Limb (tissue), 2 donors: ENCODE measurements at regions not wholly inside any gene's neighbourhood (a gene's known extent, or its start where the extent isn't known, plus 50 kb on each side); places are given as distances from the start of the nearest gene placed in this dataset.

Experiments
- DNase-seq, 2 donors: peaks; one replicate each; pipeline ENCODE4 v3.0.0-alpha.2; 2016; ENCODE audit errors: extremely low spot score in 2 of 2

- DNase-seq = no peak
Measured at GRCh38 chr3:28646435-28646834, 297.8 kb upstream of the AZI2 start.

GRCh38 chr3:28649266-28649665, 300.6 kb upstream of the AZI2 start:
- DNase-seq = no peak

- DNase-seq = peak in 1 of 2 donors; percentile 24
Measured at GRCh38 chr3:28651159-28651558, 302.5 kb upstream of the AZI2 start.

- no peak for DNase-seq
Measured at GRCh38 chr3:28664123-28664522, 315.5 kb upstream of the AZI2 start.

DNA sequence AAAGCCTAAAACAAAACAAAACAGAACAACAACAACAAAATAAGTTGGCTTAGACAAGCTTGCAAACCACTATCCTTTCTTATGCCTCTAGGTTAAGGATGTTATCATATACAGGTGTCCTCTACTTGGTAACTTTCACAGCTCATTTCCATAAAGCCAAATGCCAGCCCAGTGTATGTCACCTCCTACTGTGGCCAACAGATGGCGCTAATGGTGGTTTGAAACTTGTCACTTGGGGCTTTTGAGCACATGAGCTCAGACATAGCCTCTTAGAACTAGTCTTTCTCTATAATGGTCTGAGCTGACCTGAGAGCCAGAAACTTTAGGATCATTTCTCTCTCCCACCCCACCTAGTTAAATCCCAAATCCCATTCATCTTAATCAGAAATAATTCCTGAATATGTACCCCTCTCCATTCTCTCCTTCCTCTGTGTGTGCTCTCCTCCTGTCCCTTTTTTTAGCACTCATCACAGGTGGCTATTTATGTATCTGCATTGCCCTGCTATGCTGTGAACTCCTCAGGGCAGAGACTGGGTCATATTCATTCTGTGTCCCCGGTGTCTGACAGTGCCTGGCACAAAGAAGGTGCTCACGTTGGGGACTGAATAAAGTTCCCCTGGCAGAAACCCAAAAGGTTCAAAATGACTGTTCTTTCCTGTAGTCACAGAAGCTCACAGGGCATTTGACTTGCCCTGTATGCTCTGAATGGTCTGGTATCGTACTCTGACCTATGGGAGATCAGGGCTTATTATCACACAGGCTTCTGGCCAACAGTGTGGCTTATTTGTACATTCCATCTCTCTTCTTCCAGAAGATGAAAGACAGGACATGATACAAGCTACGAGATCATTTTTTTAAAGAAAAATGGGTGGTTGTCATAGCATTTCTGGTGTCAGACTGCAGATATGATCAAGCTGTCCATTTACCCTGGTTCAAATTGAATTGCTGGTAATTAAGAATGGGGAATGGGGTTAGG, 319.3 kb upstream of the AZI2 start:
- DNase-seq = peak; percentile 34 to 61

DNA sequence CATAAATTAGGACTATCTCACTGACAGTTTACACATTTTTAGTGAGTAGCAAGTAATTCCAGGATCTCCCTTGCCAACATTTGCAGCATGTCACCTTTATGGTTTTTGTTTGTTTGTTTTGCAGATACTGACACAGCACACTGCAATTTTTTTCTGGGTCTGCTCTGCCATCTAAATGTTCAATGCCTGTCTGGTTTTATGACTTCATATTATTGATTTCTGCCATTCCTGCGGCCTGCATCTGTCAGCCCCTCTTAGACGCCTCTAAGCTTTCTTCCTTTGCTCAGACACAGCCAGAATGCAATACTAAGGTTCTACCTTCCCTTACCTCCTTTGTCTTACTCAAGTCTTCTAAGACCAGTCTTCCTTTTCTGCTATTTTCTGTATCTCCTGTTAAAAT, 321.2 kb upstream of the AZI2 start:
- no peak for DNase-seq

DNA sequence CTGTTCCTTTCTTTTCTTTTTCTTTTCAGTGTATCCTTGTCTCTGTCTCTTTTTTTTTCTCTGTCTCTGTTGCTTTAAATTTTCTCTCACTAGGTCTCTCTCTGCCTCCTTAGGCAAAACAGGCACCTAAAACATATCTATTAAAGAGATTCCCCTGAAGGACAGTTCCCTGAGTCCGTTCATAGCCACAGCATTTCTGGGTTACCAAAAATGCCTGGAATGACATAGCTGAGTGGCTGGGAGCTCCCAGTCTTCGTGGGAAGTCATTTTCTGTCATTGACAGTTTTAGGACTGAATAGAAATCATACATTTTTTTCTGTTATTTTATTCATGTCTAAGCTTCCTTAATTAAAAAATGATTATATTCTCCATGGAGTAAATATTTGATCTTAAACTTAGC, 323.8 kb upstream of the AZI2 start:
- DNase-seq = no peak

DNA sequence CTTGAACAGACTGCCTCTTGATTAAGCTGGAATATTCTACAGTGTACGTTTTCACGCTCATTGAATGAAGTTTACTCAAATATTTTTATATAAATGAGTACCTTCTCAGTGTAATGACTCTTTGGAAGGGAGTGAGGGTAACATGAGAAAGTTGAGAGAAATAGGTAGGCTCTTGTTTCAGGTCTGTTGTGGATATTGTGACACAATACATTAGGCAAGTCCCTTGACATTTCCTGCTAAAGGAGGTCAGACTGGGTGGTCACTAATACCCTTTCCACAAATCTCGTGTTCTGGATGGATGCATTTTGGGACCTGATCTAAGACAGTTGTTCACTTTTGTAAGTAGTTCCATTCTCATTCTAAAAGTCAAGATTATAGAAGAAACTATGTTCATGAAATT, 324.8 kb upstream of the AZI2 start:
- DNase-seq = no peak

DNA sequence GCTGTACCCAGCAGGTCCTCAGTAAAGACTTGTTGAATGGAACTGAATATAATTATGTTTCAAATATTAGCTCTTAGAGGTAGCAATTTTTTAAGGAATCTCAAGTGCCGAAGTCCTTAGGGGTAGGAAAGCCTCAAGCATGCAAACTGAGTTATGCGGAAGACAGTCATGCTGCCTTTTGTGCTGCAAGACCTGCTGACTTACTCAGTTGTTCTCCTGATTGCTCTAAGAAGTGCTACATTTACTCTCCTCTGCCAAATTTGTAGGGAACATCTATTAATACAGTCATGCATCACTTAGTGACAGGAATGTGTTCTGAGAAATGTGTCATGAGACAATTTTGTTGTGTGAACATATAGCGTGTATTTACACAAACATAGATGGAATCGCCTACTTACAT, 325.6 kb upstream of the AZI2 start:
- DNase-seq = no peak

GRCh38 chr3:28677581-28677980, 329.0 kb upstream of the AZI2 start:
- no peak for DNase-seq

GRCh38 chr3:28678086-28678485, 329.5 kb upstream of the AZI2 start:
- DNase-seq = no peak

DNA sequence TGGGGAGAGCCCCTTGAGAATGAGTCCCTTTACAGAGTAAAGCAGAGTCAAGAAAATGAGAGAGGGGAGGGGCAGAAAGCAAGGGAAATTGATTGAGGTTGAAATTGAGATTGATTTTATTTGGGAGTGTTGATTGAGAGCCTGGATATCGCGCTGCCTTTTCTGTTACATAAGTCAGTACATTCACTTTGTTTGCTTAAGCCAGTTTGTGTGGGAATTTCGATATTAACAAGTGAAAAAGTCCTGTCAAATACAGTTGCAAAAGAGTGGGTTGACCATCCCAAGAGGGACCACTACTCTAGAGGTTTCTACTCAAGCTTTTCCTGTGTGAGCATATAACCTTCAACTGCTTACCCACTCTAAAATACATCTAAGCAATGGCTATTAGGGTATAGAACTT, 331.4 kb upstream of the AZI2 start:
- no peak for DNase-seq

DNA sequence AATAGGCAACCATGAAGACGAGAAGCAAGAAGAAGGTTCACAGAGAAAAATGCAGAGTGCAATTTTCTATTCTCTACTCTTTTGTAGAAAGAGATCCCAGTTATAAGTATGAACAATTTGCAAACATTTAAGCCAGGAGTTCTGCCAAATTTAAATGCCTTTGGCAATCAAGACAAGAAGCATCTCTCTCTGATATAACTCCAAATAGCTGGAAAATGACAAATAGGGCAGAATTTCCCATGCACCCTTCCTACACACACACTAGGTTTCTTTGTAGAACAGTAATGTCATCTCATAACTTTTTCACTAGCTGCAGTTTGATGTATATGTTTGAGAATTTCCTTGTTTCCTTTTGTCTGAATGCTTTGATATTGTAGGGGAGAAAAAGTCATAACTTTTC, 333.5 kb upstream of the AZI2 start:
- no peak for DNase-seq

DNA sequence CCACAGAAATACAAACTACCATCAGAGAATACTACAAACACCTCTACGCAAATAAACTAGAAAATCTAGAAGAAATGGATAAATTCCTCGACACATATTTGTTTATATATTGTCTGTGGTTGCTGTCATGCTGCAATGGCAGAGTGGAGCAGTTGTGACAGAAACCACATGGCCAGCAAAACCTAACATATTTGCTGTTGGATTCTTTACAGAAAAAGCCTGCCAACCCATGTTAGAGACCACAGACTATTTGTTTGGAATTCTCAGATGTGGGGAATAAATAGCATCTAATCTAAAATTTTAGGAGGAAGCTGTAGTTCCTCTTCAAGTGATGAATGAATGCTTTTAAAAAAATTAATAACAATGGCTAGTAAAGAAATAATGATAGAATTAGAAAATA, 341.6 kb upstream of the AZI2 start:
- no peak for DNase-seq

DNA sequence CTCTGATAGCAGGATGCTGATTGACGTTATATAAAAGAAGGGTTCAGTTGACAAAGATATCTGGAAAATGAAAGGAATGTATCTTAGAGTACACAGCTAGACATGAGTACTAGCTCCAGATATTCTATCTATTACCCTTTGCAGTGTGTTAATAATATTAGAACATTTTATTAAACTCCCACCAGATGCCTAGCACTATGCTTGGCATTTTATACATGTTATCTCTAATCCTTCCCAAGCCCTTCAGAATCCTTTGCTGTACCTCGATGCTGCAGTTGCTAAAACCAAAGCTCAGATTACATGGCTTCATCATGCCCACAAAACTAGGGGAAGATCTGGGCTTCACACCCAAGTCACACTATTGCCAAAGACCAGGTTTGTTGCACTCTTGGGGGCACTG, 350.1 kb upstream of the AZI2 start:
- no peak for DNase-seq

DNA sequence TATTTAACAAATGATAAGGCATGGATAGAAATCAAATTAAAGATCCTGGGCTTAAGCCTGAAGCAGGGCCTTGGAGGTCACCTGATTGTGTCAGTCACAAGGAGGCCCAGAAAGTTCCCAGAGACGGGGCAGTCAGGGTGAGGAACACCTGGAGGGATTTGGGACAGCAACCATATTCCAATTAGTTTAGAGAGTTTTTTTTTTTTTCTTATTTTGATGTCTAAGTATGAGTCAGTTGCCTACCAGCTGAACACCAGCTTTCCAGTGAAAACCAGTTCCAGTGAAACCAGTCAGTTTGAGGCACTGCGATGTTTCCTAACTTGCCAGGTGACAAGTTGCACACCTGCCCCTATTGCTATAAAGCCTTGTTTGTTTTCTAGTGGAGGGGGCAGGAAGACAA, 350.7 kb upstream of the AZI2 start:
- DNase-seq = no peak

DNA sequence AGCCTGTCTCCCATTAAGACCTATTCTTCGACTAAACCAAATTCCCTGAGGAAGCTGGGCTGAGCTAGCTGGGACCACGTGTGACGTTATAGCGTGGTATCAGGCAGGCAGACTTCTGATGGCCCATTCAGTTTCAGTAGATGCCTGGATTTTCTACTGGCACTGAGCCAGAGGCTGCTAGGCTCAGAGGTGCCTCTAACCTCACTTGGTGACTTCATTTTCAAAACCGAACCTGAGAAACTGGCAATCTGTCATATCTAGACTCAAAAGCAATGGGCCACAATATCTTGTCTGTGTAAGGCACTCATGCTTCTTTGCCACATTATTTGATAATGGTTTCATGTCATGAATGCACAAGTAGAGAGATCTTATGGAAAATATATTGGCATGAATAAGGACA, 352.1 kb upstream of the AZI2 start:
- no peak for DNase-seq

GRCh38 chr3:28703843-28704242, 355.2 kb upstream of the AZI2 start:
- DNase-seq = no peak

GRCh38 chr3:28711293-28711692, 362.7 kb upstream of the AZI2 start:
- no peak for DNase-seq

- DNase-seq = no peak
Measured at GRCh38 chr3:28716939-28717338, 368.3 kb upstream of the AZI2 start.

GRCh38 chr3:28718074-28718849, 369.6 kb upstream of the AZI2 start:
- no peak for DNase-seq

DNA sequence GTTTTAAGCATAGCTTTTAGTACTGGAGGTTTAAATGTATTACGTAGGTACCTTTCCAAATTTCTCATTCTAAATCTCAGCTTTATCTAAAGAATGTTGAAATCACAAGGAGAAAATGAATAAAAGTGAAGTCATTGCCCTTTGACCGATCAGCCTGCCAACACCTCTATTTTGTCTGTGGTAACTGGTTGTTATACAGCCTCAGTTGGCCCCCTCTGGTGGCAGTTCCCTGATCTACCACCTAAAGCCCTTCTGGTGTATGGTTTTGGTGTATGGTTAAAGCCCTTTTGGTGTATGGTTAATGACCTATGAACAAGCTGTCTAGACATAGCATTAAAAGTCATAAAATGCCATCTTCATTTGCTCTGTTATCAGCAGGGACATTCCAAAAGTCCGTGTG, 378.2 kb upstream of the AZI2 start:
- no peak for DNase-seq

GRCh38 chr3:28727307-28727706, 378.7 kb upstream of the AZI2 start:
- DNase-seq = no peak
